RWPE2 (cell line): ENCODE measurements at regions not wholly inside any gene's neighbourhood (a gene's known extent, or its start where the extent isn't known, plus 50 kb on each side); places are given as distances from the start of the nearest gene placed in this dataset.

Experiments used
- ATAC-seq: fragments of 200-7000 bp; cut with Tn5 transposase; 3 replicates; pipeline ENCODE4 v1.9.1; 2021; ENCODE audit warnings: low read depth
- DNase-seq: peaks from one replicate; pipeline ENCODE4 v3.0.0-alpha.2; 2020; ENCODE audit warnings: low spot score
- H3K27ac ChIP-seq: fragments of 450-650 bp; 2 replicates; pipeline ENCODE4 v1.5.1; 2017; ENCODE audit warnings: mild to moderate bottlenecking; ENCODE audit not compliant: poor library complexity, severe bottlenecking
- H3K27me3 ChIP-seq: fragments of 250-450 bp; sonication (Bioruptor Pico); 2 replicates; pipeline ENCODE4 v1.5.1; 2021; ENCODE audit warnings: mild to moderate bottlenecking, moderate library complexity; ENCODE audit not compliant: insufficient read depth, poor library complexity, severe bottlenecking
- H3K36me3 ChIP-seq: fragments of 250-450 bp; sonication (Bioruptor Pico); 2 replicates; pipeline ENCODE4 v1.5.1; 2020; ENCODE audit warnings: low read depth, mild to moderate bottlenecking, moderate library complexity
- H3K4me1 ChIP-seq: fragments of 250-450 bp; sonication (Bioruptor Pico); 2 replicates; pipeline ENCODE4 v1.5.1; 2021; ENCODE audit warnings: mild to moderate bottlenecking, moderate library complexity; ENCODE audit not compliant: insufficient read depth, poor library complexity, severe bottlenecking
- H3K4me3 ChIP-seq: fragments of 250-450 bp; sonication (Bioruptor Pico); 2 replicates; pipeline ENCODE4 v1.5.1; 2021; ENCODE audit warnings: mild to moderate bottlenecking, moderate library complexity; ENCODE audit not compliant: severe bottlenecking
- H3K9me3 ChIP-seq: fragments of 250-450 bp; sonication (Bioruptor Pico); 2 replicates; pipeline ENCODE4 v1.5.1; 2021; ENCODE audit warnings: mild to moderate bottlenecking, moderate library complexity; ENCODE audit not compliant: severe bottlenecking
- CTCF ChIP-seq: fragments of 450-650 bp; IDR thresholded peaks from one replicate; pipeline ENCODE4 v1.5.1; 2017; ENCODE audit warnings: mild to moderate bottlenecking, moderate library complexity; ENCODE audit not compliant: poor library complexity, severe bottlenecking

- no peaks in the 10 kb centered on the region for H3K9me3 ChIP-seq
- H3K36me3 ChIP-seq = no peaks in the 10 kb centered on the region
- TF ChIP-seq CTCF = no peak
- no peak for ATAC-seq
- H3K27ac ChIP-seq = no peak overlapping the region
- H3K4me3 ChIP-seq = no peak overlapping the region
- DNase-seq = no peak
- no peaks in the 10 kb centered on the region for H3K4me1 ChIP-seq
- no peaks in the 10 kb centered on the region for H3K27me3 ChIP-seq
Measured at GRCh38 chr7:131726031-131726430, 169.6 kb upstream of the PODXL start.

- H3K4me1 ChIP-seq = no peaks in the 10 kb centered on the region
- DNase-seq (no peak), ATAC-seq (no peak)
- TF ChIP-seq CTCF = no peak
- no peaks in the 10 kb centered on the region for H3K36me3 ChIP-seq
- no peaks in the 10 kb centered on the region for H3K27me3 ChIP-seq
- no peak overlapping the region for H3K4me3 ChIP-seq
- no peak overlapping the region for H3K27ac ChIP-seq
- H3K9me3 ChIP-seq = no peaks in the 10 kb centered on the region
Measured at GRCh38 chr7:131724776-131725345, 168.4 kb upstream of the PODXL start.

GRCh38 chr7:131723926-131724325 is 167.5 kb upstream of the PODXL start:
- Histone ChIP-seq H3K27ac (no peak overlapping the region), H3K4me1 (no peaks in the 10 kb centered on the region), H3K4me3 (no peak overlapping the region), H3K27me3 (no peaks in the 10 kb centered on the region), H3K36me3 (no peaks in the 10 kb centered on the region), H3K9me3 (no peaks in the 10 kb centered on the region)
- TF ChIP-seq CTCF = no peak
- DNase-seq (no peak), ATAC-seq (no peak)

GRCh38 chr7:131722371-131722770 is 165.9 kb upstream of the PODXL start:
- ATAC-seq = no peak
- no peak for DNase-seq
- no peak overlapping the region for H3K4me3 ChIP-seq
- no peak overlapping the region for H3K27ac ChIP-seq
- H3K9me3 ChIP-seq = no peaks in the 10 kb centered on the region
- H3K36me3 ChIP-seq = no peaks in the 10 kb centered on the region
- H3K27me3 ChIP-seq = peaks cover 4% of the 10 kb centered on the region
- no peaks in the 10 kb centered on the region for H3K4me1 ChIP-seq
- TF ChIP-seq CTCF = no peak

- Histone ChIP-seq H3K4me3 (no peak overlapping the region), H3K27me3 (peaks cover 10% of the 10 kb centered on the region), H3K36me3 (no peaks in the 10 kb centered on the region), H3K4me1 (no peaks in the 10 kb centered on the region), H3K27ac (no peak overlapping the region), H3K9me3 (no peaks in the 10 kb centered on the region)
- ATAC-seq (no peak), DNase-seq (no peak)
- no peak for TF ChIP-seq CTCF
Measured at GRCh38 chr7:131721660-131722059, 165.2 kb upstream of the PODXL start.
